ENCODE measurements at regions not wholly inside any gene's neighbourhood (a gene's known extent, or its start where the extent isn't known, plus 50 kb on each side); places are given as distances from the start of the nearest gene placed in this dataset.

GRCh38 chr18:28519997-28520396, 343.1 kb upstream of the CDH2 start:
- Mint-ChIP-seq H3K4me3 (no peak overlapping the region), H3K36me3 (ENCODE audit: insufficient read depth in 1 of 3, low read depth in 3 of 3) (peaks cover 0 to 3% (median 0%) of the 10 kb centered on the region in 3 experiments; a peak in 1 of 7 replicates)
- no peaks in the 10 kb centered on the region; the same call in 1 of the 2 replicates for H3K4me1 ChIP-seq (ENCODE audit: insufficient read depth, low read length)

More at GRCh38 chr18:28519997-28520396, 343.1 kb upstream of the CDH2 start:
- Mint-ChIP-seq H3K9me3 (peaks cover 2 to 3% of the 10 kb centered on the region in 2 experiments; a peak in 3 of 5 replicates), H3K27me3 (ENCODE audit: low read depth) (no peaks in the 10 kb centered on the region; the same call in 1 of the 2 replicates), H3K4me1 (peaks cover 18 to 23% of the 10 kb centered on the region in 2 experiments), H3K27ac (no peak overlapping the region)
- no peak overlapping the region for H4K8ac ChIP-seq (replicated peaks; ENCODE audit: insufficient read length, low read depth, low read length)
- no peak overlapping the region for H2BK5ac ChIP-seq (ENCODE audit: insufficient read length, low read length)
- no peak overlapping the region for H3K4me2 ChIP-seq (ENCODE audit: insufficient read depth, insufficient read length, low read length)
- no peak for DNase-seq
- no peak overlapping the region for H2BK15ac ChIP-seq (ENCODE audit: low read depth, low read length)
- no peak overlapping the region for H3K14ac ChIP-seq (ENCODE audit: insufficient read depth, low read length)
- H3K9ac ChIP-seq (ENCODE audit: extremely low read depth, insufficient read length, low read length), result no peak overlapping the region
- no peak overlapping the region for H3K18ac ChIP-seq (ENCODE audit: insufficient read length, low read depth, low read length)
- no peak for TF ChIP-seq CTCF (conservative IDR thresholded peaks at IDR 0.05)
- WGBS (ENCODE audit: extremely low coverage, insufficient read length, low lambda C conversion rate), result no CpG with 5 or more reads among the region's 5 CpGs
- no peak overlapping the region for H3T11ph ChIP-seq (ENCODE audit: low read length)
- no peak overlapping the region for H4K5ac ChIP-seq (ENCODE audit: insufficient read length, low read depth, low read length)
- H3K79me2 ChIP-seq (ENCODE audit: insufficient read depth, low read length), result no peaks in the 10 kb centered on the region
- H2AFZ ChIP-seq (ENCODE audit: low read length), result no peak overlapping the region
- H4K20me1 ChIP-seq (ENCODE audit: control insufficient read depth, insufficient read depth, insufficient read length), result no peaks in the 10 kb centered on the region
- no peaks in the 10 kb centered on the region for H3K27me3 ChIP-seq (ENCODE audit: insufficient read depth, low read length)
- no peaks in the 10 kb centered on the region for H3K79me1 ChIP-seq (ENCODE audit: insufficient read depth, low read depth, low read length, poor library complexity, severe bottlenecking)
- H3K23ac ChIP-seq (ENCODE audit: insufficient read length, low read depth, low read length), result no peak overlapping the region
- H4K91ac ChIP-seq (ENCODE audit: insufficient read length, low read depth, low read length), result no peak overlapping the region
- H3K9me3 ChIP-seq (ENCODE audit: control insufficient read depth, low read depth, low read length), result no peaks in the 10 kb centered on the region
- H2BK12ac ChIP-seq (ENCODE audit: insufficient read length, low read depth, low read length), result no peak overlapping the region
- H2AK5ac ChIP-seq (ENCODE audit: insufficient read length, low read length), result no peak overlapping the region
- no peak overlapping the region for H3K4ac ChIP-seq (ENCODE audit: low read depth, low read length)
- H2BK20ac ChIP-seq (ENCODE audit: low read depth, low read length, poor library complexity, severe bottlenecking), result no peak overlapping the region
- H2BK120ac ChIP-seq (ENCODE audit: low read depth, low read length, poor library complexity, severe bottlenecking), result no peak overlapping the region
- H3K27ac ChIP-seq (ENCODE audit: insufficient read length, low read depth, low read length), result no peak overlapping the region
- H3K23me2 ChIP-seq (ENCODE audit: insufficient read length, low read depth, low read length, poor library complexity, severe bottlenecking), result no peaks in the 10 kb centered on the region
- H3K56ac ChIP-seq (ENCODE audit: insufficient read length, low read depth, low read length), result no peak overlapping the region
